ENCODE measurements at regions not wholly inside any gene's neighbourhood (a gene's known extent, or its start where the extent isn't known, plus 50 kb on each side); places are given as distances from the start of the nearest gene placed in this dataset.
A peak's percentile ranks its signal among the peaks of the same experiment; 100 is the strongest.

- no peak overlapping the region for H3K4me2 ChIP-seq (ENCODE audit: low read length)
- no peak overlapping the region for H2BK12ac ChIP-seq (ENCODE audit: low read length)
- no peaks in the 10 kb centered on the region for H3K4me1 ChIP-seq (ENCODE audit: control insufficient read depth in 1 of 2, insufficient read depth in 2 of 2, low read length in 2 of 2)
- DNase-seq, result no peak
- H2AFZ ChIP-seq (ENCODE audit: insufficient read depth, low read length, poor library complexity), result no peak overlapping the region
- H2BK120ac ChIP-seq (ENCODE audit: insufficient read depth, low read length, poor library complexity), result no peak overlapping the region
- H2BK5ac ChIP-seq (ENCODE audit: low read depth, low read length, poor library complexity), result no peak overlapping the region
- H3K18ac ChIP-seq (ENCODE audit: low read length), result no peak overlapping the region
- no peak overlapping the region for H4K8ac ChIP-seq (ENCODE audit: low read depth, low read length)
- no peaks in the 10 kb centered on the region for H3K9me3 ChIP-seq (ENCODE audit: insufficient read depth, low read depth, low read length)
- H3K14ac ChIP-seq (ENCODE audit: low read length), result no peak overlapping the region
- no peak overlapping the region for H2AK5ac ChIP-seq (ENCODE audit: low read length)
- no peak overlapping the region for H3K4me3 ChIP-seq (ENCODE audit: low read depth, low read length)
- no CpG with 5 or more reads among the region's 5 CpGs for WGBS (ENCODE audit: extremely low coverage, insufficient coverage, insufficient read length)
- H3K79me1 ChIP-seq (ENCODE audit: low read length), result no peaks in the 10 kb centered on the region
- no peaks in the 10 kb centered on the region for H3K79me2 ChIP-seq (ENCODE audit: control insufficient read depth, insufficient read depth, low read length, poor library complexity)
- H3K23ac ChIP-seq (ENCODE audit: low read length), result no peak overlapping the region
- no peak overlapping the region for H3K27ac ChIP-seq (ENCODE audit: low read depth, low read length)
- no peak overlapping the region for H4K91ac ChIP-seq (ENCODE audit: low read depth, low read length)
- H4K12ac ChIP-seq (ENCODE audit: low read depth, low read length), result no peak overlapping the region
- H3K9ac ChIP-seq (ENCODE audit: low read length), result no peak overlapping the region
- no peak overlapping the region for H3K4ac ChIP-seq (ENCODE audit: low read depth, low read length)
- H3K27me3 ChIP-seq (ENCODE audit: insufficient read depth, low read length), result no peaks in the 10 kb centered on the region
- H3K36me3 ChIP-seq (ENCODE audit: control insufficient read depth in 1 of 2, insufficient read depth in 2 of 2, low read length in 2 of 2), result no peaks in the 10 kb centered on the region
These were observed 954.1 kb downstream of the SOCS6 start for GRCh38 chr18:71242981-71243380.

GRCh38 chr18:71238974-71239624, 950.3 kb downstream of the SOCS6 start:
- H3K27ac ChIP-seq (ENCODE audit: low read depth, low read length), result no peak overlapping the region
- H3K4me2 ChIP-seq (ENCODE audit: low read length), result no peak overlapping the region
- no peak overlapping the region for H2AFZ ChIP-seq (ENCODE audit: insufficient read depth, low read length, poor library complexity)
- H2BK12ac ChIP-seq (ENCODE audit: low read length), result no peak overlapping the region
- H3K9me3 ChIP-seq (ENCODE audit: insufficient read depth, low read depth, low read length), result no peaks in the 10 kb centered on the region
- no peak overlapping the region for H3K9ac ChIP-seq (ENCODE audit: low read length)
- H3K4me1 ChIP-seq (ENCODE audit: control insufficient read depth in 1 of 2, insufficient read depth in 2 of 2, low read length in 2 of 2), result no peaks in the 10 kb centered on the region
- no peak overlapping the region for H3K4ac ChIP-seq (ENCODE audit: low read depth, low read length)
- DNase-seq, result peak in 1 of 2 donors; percentile 1
- H4K91ac ChIP-seq (ENCODE audit: low read depth, low read length), result no peak overlapping the region
- WGBS (ENCODE audit: extremely low coverage, insufficient coverage, insufficient read length), result no CpG with 5 or more reads among the region's 11 CpGs
- no peaks in the 10 kb centered on the region for H3K27me3 ChIP-seq (ENCODE audit: insufficient read depth, low read length)
- no peak overlapping the region for H3K23ac ChIP-seq (ENCODE audit: low read length)
- H3K18ac ChIP-seq (ENCODE audit: low read length), result no peak overlapping the region
- no peak overlapping the region for H2BK5ac ChIP-seq (ENCODE audit: low read depth, low read length, poor library complexity)
- H2AK5ac ChIP-seq (ENCODE audit: low read length), result no peak overlapping the region
- no peak overlapping the region for H4K8ac ChIP-seq (ENCODE audit: low read depth, low read length)
- H3K14ac ChIP-seq (ENCODE audit: low read length), result no peak overlapping the region
- H2BK120ac ChIP-seq (ENCODE audit: insufficient read depth, low read length, poor library complexity), result no peak overlapping the region
- H3K36me3 ChIP-seq (ENCODE audit: control insufficient read depth in 1 of 2, insufficient read depth in 2 of 2, low read length in 2 of 2), result no peaks in the 10 kb centered on the region
- H4K12ac ChIP-seq (ENCODE audit: low read depth, low read length), result no peak overlapping the region
- H3K79me2 ChIP-seq (ENCODE audit: control insufficient read depth, insufficient read depth, low read length, poor library complexity), result no peaks in the 10 kb centered on the region
- no peak overlapping the region for H3K4me3 ChIP-seq (ENCODE audit: low read depth, low read length)
- H3K79me1 ChIP-seq (ENCODE audit: low read length), result no peaks in the 10 kb centered on the region

GRCh38 chr18:71237641-71238040, 948.8 kb downstream of the SOCS6 start:
- no peaks in the 10 kb centered on the region for H3K27me3 ChIP-seq (ENCODE audit: insufficient read depth, low read length)
- no peak overlapping the region for H3K14ac ChIP-seq (ENCODE audit: low read length)
- no peak overlapping the region for H2BK12ac ChIP-seq (ENCODE audit: low read length)
- H2AFZ ChIP-seq (ENCODE audit: insufficient read depth, low read length, poor library complexity), result no peak overlapping the region
- no peaks in the 10 kb centered on the region for H3K9me3 ChIP-seq (ENCODE audit: insufficient read depth, low read depth, low read length)
- H3K4ac ChIP-seq (ENCODE audit: low read depth, low read length), result no peak overlapping the region
- WGBS (ENCODE audit: extremely low coverage, insufficient coverage, insufficient read length), result no CpG with 5 or more reads among the region's 1 CpG
- H4K91ac ChIP-seq (ENCODE audit: low read depth, low read length), result no peak overlapping the region
- no peaks in the 10 kb centered on the region for H3K79me2 ChIP-seq (ENCODE audit: control insufficient read depth, insufficient read depth, low read length, poor library complexity)
- no peak overlapping the region for H4K12ac ChIP-seq (ENCODE audit: low read depth, low read length)
- no peak overlapping the region for H3K27ac ChIP-seq (ENCODE audit: low read depth, low read length)
- no peak overlapping the region for H3K4me2 ChIP-seq (ENCODE audit: low read length)
- no peaks in the 10 kb centered on the region for H3K79me1 ChIP-seq (ENCODE audit: low read length)
- no peak overlapping the region for H2AK5ac ChIP-seq (ENCODE audit: low read length)
- H3K4me3 ChIP-seq (ENCODE audit: low read depth, low read length), result no peak overlapping the region
- no peak overlapping the region for H3K23ac ChIP-seq (ENCODE audit: low read length)
- no peaks in the 10 kb centered on the region for H3K36me3 ChIP-seq (ENCODE audit: control insufficient read depth in 1 of 2, insufficient read depth in 2 of 2, low read length in 2 of 2)
- H3K18ac ChIP-seq (ENCODE audit: low read length), result no peak overlapping the region
- no peak overlapping the region for H3K9ac ChIP-seq (ENCODE audit: low read length)
- no peaks in the 10 kb centered on the region for H3K4me1 ChIP-seq (ENCODE audit: control insufficient read depth in 1 of 2, insufficient read depth in 2 of 2, low read length in 2 of 2)
- no peak overlapping the region for H2BK120ac ChIP-seq (ENCODE audit: insufficient read depth, low read length, poor library complexity)
- H4K8ac ChIP-seq (ENCODE audit: low read depth, low read length), result no peak overlapping the region
- DNase-seq, result no peak
- no peak overlapping the region for H2BK5ac ChIP-seq (ENCODE audit: low read depth, low read length, poor library complexity)

GRCh38 chr18:71233177-71233576, 944.3 kb downstream of the SOCS6 start:
- Histone ChIP-seq H3K9ac (ENCODE audit: low read length) (no peak overlapping the region), H3K36me3 (ENCODE audit: control insufficient read depth in 1 of 2, insufficient read depth in 2 of 2, low read length in 2 of 2) (no peaks in the 10 kb centered on the region), H2BK120ac (ENCODE audit: insufficient read depth, low read length, poor library complexity) (no peak overlapping the region), H3K9me3 (ENCODE audit: insufficient read depth, low read depth, low read length) (no peaks in the 10 kb centered on the region), H2BK5ac (ENCODE audit: low read depth, low read length, poor library complexity) (no peak overlapping the region), H3K4ac (ENCODE audit: low read depth, low read length) (no peak overlapping the region), H3K27me3 (ENCODE audit: insufficient read depth, low read length) (no peaks in the 10 kb centered on the region), H2AFZ (ENCODE audit: insufficient read depth, low read length, poor library complexity) (no peak overlapping the region), H3K23ac (ENCODE audit: low read length) (no peak overlapping the region), H3K14ac (ENCODE audit: low read length) (no peak overlapping the region), H3K18ac (ENCODE audit: low read length) (no peak overlapping the region), H3K27ac (ENCODE audit: low read depth, low read length) (no peak overlapping the region), H4K91ac (ENCODE audit: low read depth, low read length) (no peak overlapping the region), H4K12ac (ENCODE audit: low read depth, low read length) (no peak overlapping the region), H3K79me2 (ENCODE audit: control insufficient read depth, insufficient read depth, low read length, poor library complexity) (no peaks in the 10 kb centered on the region), H3K4me2 (ENCODE audit: low read length) (no peak overlapping the region), H3K4me1 (ENCODE audit: control insufficient read depth in 1 of 2, insufficient read depth in 2 of 2, low read length in 2 of 2) (no peaks in the 10 kb centered on the region), H4K8ac (ENCODE audit: low read depth, low read length) (no peak overlapping the region), H2BK12ac (ENCODE audit: low read length) (no peak overlapping the region), H3K79me1 (ENCODE audit: low read length) (no peaks in the 10 kb centered on the region), H3K4me3 (ENCODE audit: low read depth, low read length) (no peak overlapping the region), H2AK5ac (ENCODE audit: low read length) (no peak overlapping the region)
- no peak for DNase-seq
- no CpG with 5 or more reads among the region's 4 CpGs for WGBS (ENCODE audit: extremely low coverage, insufficient coverage, insufficient read length)
